ENCODE measurements at regions not wholly inside any gene's neighbourhood (a gene's known extent, or its start where the extent isn't known, plus 50 kb on each side); places are given as distances from the start of the nearest gene placed in this dataset.

- no peak overlapping the region for H3K4me3 Mint-ChIP-seq (ENCODE audit: unreplicated experiment)
- peaks cover 2% of the 10 kb centered on the region for H3K27me3 Mint-ChIP-seq (ENCODE audit: unreplicated experiment)
- TF ChIP-seq CTCF (IDR thresholded peaks at IDR 0.05; ENCODE audit: unreplicated experiment), result no peak
- H3K36me3 Mint-ChIP-seq (ENCODE audit: low read depth, unreplicated experiment), result no peaks in the 10 kb centered on the region
- no peaks in the 10 kb centered on the region for H3K9me3 Mint-ChIP-seq (ENCODE audit: unreplicated experiment)
- no peak for DNase-seq (ENCODE audit: low spot score)
- no peaks in the 10 kb centered on the region for H3K4me1 Mint-ChIP-seq (ENCODE audit: unreplicated experiment)
- no peak overlapping the region for H3K27ac Mint-ChIP-seq (ENCODE audit: unreplicated experiment)
These were observed 311.3 kb downstream of the SPATA31D1 start for GRCh38 chr9:82299870-82300269.

GRCh38 chr9:82302968-82303655, 314.5 kb downstream of the SPATA31D1 start:
- DNase-seq (ENCODE audit: low spot score), result no peak
- Mint-ChIP-seq H3K27me3 (ENCODE audit: unreplicated experiment) (peaks cover 2% of the 10 kb centered on the region), H3K27ac (ENCODE audit: unreplicated experiment) (no peak overlapping the region), H3K4me3 (ENCODE audit: unreplicated experiment) (no peak overlapping the region), H3K9me3 (ENCODE audit: unreplicated experiment) (no peaks in the 10 kb centered on the region), H3K4me1 (ENCODE audit: unreplicated experiment) (no peaks in the 10 kb centered on the region), H3K36me3 (ENCODE audit: low read depth, unreplicated experiment) (no peaks in the 10 kb centered on the region)
- TF ChIP-seq CTCF (IDR thresholded peaks at IDR 0.05; ENCODE audit: unreplicated experiment), result no peak

GRCh38 chr9:82308836-82309235, 320.3 kb downstream of the SPATA31D1 start:
- TF ChIP-seq CTCF (IDR thresholded peaks at IDR 0.05; ENCODE audit: unreplicated experiment), result no peak
- no peak overlapping the region for H3K27ac Mint-ChIP-seq (ENCODE audit: unreplicated experiment)
- H3K36me3 Mint-ChIP-seq (ENCODE audit: low read depth, unreplicated experiment), result no peaks in the 10 kb centered on the region
- H3K9me3 Mint-ChIP-seq (ENCODE audit: unreplicated experiment), result no peaks in the 10 kb centered on the region
- no peaks in the 10 kb centered on the region for H3K4me1 Mint-ChIP-seq (ENCODE audit: unreplicated experiment)
- DNase-seq (ENCODE audit: low spot score), result no peak
- no peaks in the 10 kb centered on the region for H3K27me3 Mint-ChIP-seq (ENCODE audit: unreplicated experiment)
- H3K4me3 Mint-ChIP-seq (ENCODE audit: unreplicated experiment), result no peak overlapping the region

GRCh38 chr9:82313697-82314096, 325.1 kb downstream of the SPATA31D1 start:
- Mint-ChIP-seq H3K4me1 (ENCODE audit: unreplicated experiment) (no peaks in the 10 kb centered on the region), H3K9me3 (ENCODE audit: unreplicated experiment) (no peaks in the 10 kb centered on the region), H3K36me3 (ENCODE audit: low read depth, unreplicated experiment) (no peaks in the 10 kb centered on the region), H3K4me3 (ENCODE audit: unreplicated experiment) (no peak overlapping the region), H3K27ac (ENCODE audit: unreplicated experiment) (no peak overlapping the region), H3K27me3 (ENCODE audit: unreplicated experiment) (no peaks in the 10 kb centered on the region)
- DNase-seq (ENCODE audit: low spot score), result no peak
- no peak for TF ChIP-seq CTCF (IDR thresholded peaks at IDR 0.05; ENCODE audit: unreplicated experiment)

GRCh38 chr9:82320566-82320965, 332.0 kb downstream of the SPATA31D1 start:
- no peak for DNase-seq (ENCODE audit: low spot score)
- Mint-ChIP-seq H3K36me3 (ENCODE audit: low read depth, unreplicated experiment) (no peaks in the 10 kb centered on the region), H3K4me3 (ENCODE audit: unreplicated experiment) (no peak overlapping the region), H3K27me3 (ENCODE audit: unreplicated experiment) (no peaks in the 10 kb centered on the region), H3K9me3 (ENCODE audit: unreplicated experiment) (no peaks in the 10 kb centered on the region), H3K27ac (ENCODE audit: unreplicated experiment) (no peak overlapping the region), H3K4me1 (ENCODE audit: unreplicated experiment) (no peaks in the 10 kb centered on the region)
- no peak for TF ChIP-seq CTCF (IDR thresholded peaks at IDR 0.05; ENCODE audit: unreplicated experiment)

All from endothelial cell (in vitro differentiated cells).